ENCODE measurements at regions not wholly inside any gene's neighbourhood (a gene's known extent, or its start where the extent isn't known, plus 50 kb on each side); places are given as distances from the start of the nearest gene placed in this dataset.

DNA sequence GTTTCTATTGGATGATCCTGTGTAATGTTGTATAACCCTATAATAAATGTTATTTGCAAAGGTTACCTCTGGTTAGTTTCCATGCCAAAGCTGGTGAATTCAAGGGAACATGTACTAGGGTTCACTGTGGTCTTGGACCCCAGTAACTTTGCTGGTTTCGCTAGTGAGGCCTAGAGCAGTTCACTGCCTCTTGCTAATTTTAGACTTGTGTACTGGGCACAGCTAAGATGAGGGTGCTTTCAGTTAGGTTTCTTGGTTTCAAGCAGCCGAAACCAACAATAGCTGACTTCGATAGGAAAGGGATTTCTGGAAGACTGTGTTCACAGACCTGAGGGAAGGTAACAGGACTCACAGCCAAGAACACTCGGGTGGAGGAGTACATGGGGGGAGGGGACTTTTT is 215.5 kb upstream of the BCOR start:
- no peak for DNase-seq (ENCODE audit: low read depth)

- DNase-seq (ENCODE audit: low read depth), result no peak
Observed at GRCh38 chrX:40310447-40310846, 212.7 kb upstream of the BCOR start.

DNA sequence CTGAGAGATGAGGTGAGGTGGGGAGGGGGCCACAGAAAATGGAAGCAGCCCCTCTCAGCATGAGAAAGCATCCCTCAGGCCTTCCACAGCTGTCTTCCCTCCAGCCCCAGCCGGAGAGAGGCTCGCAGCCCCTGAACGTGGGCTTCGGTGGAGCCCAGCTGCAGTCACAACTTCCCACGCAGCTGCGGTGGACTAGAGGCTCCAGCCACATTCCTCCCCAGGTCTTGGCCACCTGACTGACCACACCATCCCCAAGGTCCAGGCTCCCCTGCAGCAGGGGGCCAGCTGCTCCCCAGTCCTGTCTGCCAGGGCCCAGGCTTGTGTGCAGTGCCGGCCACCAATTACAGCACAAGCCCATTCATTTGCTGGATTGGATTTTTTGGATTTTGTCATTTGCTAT is 212.3 kb upstream of the BCOR start:
- no peak for DNase-seq (ENCODE audit: low read depth)

- no peak for DNase-seq (ENCODE audit: low read depth)
Observed at GRCh38 chrX:40307871-40308270, 210.1 kb upstream of the BCOR start.

DNA sequence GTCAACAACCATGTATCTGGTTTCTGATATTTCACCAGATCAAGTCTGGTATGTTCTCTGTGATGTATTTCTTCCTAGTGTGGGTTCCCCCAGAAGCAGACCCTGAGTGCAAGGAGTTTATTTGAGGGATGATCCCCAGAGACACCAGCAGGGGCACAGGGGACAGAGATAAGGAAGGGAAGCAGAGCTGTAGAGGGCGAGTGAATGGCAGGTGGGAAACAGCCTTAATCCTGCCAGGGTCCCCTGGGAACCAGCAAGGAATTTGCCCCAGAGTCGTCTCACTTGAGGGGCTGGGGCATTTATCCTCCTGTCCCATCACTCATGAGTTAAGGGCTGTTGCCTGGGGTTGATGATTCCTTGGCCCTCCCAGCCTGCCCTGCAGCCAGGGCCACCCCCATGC is 206.4 kb upstream of the BCOR start:
- no peak for DNase-seq (ENCODE audit: low read depth)

- DNase-seq (ENCODE audit: low read depth), result no peak
Observed at GRCh38 chrX:40303256-40304077, 205.7 kb upstream of the BCOR start.

DNA sequence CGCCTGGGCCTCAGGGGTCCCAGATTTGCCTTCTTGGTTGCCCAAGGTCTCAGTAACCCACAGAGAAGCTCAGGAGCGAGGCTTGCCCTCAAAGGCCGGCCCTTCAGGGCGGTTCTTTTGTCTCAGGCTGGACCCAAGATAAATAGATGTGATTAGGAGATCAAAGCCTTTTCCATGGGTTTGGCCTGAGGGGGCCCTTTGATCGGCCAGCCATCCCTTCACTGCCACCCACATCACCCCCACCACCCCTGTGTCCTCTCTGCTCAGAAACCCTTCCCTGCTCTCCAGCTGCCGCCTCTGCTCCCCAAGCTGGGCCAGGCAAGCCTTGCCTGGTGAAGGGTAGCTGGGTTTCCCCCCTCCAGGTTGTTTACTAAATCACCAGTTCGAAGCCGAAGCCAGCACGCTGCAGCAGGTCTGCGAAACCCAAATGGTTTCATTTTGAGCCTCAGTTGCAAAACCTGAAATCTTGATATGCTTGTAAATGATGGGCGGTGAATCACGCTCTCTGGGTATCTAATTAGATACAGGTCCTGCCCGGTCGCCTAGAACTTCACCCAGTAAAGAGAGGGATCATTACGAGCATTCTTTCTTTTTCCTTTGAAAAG is 202.6 kb upstream of the BCOR start:
- DNase-seq (ENCODE audit: low read depth), result no peak

DNA sequence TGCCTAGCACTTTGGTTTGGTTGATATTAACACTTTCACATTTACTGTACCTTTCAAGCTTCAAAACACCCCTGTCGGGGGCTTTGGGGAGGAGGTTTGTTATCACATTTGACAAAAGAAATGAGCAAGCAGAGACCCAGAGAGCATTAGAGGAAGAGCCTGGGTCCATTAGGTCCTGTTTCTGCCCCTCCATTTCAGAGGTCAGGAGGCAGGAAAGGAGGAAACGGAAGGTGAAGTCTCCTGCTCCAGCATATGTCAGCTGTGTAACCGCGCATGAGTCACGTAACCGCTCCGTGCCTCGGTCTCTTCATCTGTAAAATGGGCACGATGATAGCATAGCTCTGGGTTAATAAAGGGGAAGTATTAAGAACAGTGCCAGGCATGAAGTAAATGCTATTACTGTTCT is 201.9 kb upstream of the BCOR start:
- DNase-seq (ENCODE audit: low read depth), result no peak

DNA sequence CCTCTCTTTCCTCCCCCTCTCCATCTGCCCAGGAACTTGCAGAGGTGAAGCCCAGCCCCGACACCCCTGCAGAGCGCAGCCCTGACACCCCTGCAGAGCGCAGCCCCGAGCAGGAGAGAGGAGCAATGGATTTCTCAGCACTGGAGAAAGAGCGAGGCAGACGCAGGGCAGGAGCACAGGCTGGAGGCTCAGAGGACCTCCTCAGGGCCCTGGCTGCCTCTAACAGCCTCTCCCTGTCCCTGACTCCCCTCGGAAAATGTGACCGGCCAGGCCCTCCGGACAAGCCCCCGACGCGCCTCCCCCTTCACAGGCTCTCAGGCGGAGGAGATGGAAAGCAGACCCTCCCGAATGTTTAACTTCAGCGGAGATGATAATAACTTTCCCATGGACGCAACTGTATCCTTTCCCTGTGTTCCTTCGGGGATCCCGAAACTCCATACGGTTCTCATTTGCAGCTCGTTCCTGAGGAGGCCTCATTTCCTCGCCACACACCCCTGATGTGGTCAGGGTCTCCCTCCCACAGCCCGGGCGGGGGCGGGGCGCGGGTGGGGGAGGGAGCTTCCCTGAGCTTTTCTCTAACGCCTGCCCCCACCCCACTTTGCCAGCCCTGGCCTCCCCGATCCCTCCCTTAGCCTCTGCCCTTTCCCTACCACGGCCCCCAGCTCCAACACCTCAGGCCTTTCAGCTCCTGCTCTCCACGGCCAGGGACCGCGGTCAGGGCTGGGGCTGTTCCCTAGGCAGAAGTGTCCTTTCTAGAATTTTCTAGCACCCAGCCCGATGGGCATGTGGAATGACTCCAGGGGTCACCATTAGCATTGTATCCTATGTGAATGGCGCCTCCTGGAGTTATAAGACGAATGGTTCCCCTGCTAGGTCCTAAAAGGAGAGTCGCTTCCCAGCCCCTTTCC is 201.1 kb upstream of the BCOR start:
- DNase-seq (ENCODE audit: low read depth), result no peak

- no peak for DNase-seq (ENCODE audit: low read depth)
Observed at GRCh38 chrX:40298069-40298468, 200.3 kb upstream of the BCOR start.

DNA sequence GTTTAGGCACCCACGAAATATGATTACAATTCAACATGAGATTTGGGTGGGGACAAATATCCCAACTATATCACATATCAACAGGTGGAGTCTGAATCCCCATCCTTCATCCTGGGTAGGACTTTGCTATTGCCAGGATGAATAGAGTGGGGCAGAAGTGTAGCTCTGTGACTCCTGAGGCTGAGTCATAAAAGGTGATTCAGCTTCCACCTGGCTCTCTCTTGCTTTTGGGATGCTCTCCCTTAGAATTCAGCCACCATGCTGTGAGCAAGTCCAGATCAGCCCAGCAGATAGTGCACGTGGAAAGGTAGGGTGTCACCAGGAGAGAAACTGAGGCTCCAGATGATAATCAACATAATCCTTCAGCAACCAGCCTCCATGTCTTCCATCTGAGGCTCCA is 193.8 kb upstream of the BCOR start:
- no peak for DNase-seq (ENCODE audit: low read depth)

DNA sequence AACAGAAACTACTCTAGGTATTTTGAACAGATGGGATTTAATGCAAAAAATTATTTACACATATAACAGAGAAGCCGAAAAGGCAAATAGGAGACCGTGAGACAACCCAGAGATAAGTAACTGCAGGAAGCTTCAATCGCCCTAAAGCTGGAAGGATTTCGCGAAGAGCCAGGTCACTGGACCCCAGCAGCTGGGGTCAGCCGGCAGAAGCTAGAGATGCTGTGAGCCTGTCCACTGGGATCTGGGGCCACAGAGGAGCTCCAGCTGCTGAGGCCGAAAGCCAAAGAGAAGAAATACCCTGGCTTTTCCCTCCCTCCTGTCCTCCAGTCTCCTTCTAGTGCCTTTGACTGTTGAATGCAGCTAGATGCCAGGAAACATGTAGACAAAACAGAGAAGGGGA is 192.8 kb upstream of the BCOR start:
- DNase-seq (ENCODE audit: low read depth), result no peak

- DNase-seq (ENCODE audit: low read depth), result no peak
Observed at GRCh38 chrX:40285876-40286275, 188.1 kb upstream of the BCOR start.

DNA sequence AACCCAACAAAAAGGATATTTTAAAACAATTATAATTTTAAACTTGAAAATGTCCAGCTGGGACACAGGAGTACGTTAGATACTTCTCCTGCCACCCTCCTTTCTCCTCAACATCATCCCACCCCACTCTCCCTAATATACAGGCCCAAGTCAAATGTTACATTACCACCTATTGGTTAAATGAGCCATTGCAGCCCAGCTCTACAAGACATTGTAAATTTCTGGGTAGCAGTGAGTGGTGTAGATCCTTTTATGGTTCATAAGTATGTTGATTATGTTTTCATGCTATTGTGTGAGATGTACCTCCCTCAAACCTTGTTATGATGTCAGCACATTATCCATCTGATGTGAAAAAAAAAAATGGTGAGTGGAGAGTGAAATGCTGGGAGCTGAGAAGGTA is 187.1 kb upstream of the BCOR start:
- DNase-seq (ENCODE audit: low read depth), result no peak

DNA sequence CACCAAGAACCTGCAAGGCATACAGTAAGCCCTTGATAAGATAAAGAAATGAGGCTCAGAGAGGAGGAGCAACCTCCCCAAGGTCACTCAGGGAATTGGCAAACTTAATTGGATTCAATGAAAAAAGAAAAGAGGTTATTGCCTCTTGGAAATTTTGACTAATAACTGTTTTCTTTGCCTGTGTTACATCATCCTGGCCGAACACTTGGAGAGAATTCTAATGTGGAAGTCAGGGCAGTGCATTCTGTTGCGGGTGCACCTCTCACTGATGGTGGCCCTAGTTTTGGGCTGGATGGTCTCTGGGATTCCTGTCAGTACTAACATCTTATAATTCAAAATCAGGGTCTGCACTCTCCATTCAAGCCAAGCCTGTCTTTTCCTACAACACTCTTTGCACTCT is 186.2 kb upstream of the BCOR start:
- no peak for DNase-seq (ENCODE audit: low read depth)

GRCh38 chrX:40282946-40283660 is 185.3 kb upstream of the BCOR start:
- no peak for DNase-seq (ENCODE audit: low read depth)

GRCh38 chrX:40282348-40282747 is 184.6 kb upstream of the BCOR start:
- no peak for DNase-seq (ENCODE audit: low read depth)

DNA sequence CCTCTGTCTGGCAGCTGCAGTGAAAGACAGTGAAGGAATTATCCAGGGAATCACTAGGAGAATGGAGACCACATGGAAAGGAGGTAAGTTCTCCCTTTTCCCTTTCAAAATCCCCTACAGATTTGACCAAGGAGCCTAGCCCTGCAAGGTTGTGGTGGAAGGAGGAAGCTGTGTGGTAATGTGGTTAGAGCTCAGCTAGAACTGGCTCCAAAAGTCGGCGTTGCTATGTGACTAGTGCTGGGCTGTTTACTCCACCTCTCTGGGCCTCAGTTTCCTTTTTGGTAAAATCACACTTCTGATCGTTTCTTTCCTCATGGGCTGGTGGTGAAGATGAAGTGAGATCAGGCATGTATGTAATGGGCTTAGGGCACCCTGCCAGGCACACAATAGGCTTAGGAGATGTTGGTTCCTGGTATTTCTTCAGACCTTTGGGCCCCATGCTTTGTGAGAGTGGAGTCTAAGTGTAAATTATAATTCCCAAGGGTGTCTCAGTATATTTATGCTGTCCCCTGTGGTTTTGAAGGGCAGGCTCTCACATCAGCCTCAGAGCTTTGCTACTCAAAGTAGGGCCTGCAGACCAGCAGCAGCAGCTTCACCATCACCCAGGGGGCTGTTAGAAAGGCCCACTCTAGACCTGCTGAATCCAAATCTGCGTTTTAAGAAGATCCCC is 183.7 kb upstream of the BCOR start:
- DNase-seq (ENCODE audit: low read depth), result no peak

GRCh38 chrX:40279762-40280161 is 182.0 kb upstream of the BCOR start:
- DNase-seq (ENCODE audit: low read depth), result no peak

DNA sequence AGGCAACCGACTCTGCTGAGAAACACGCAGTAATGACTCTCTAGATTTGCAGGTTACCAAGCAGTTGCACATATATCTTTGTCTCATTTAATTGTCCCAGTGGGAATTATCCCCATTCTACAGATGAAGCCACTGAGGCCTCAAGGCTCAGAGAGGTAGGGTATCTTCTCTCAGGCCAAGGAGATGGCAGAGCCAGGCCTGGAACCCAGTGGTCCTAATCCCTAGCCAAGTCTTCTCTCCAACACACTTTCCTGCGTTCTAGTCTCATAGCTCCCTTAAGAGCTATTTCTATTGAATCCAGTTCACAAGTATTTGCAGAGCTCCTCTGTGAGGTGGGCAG is 181.3 kb upstream of the BCOR start:
- DNase-seq (ENCODE audit: low read depth), result no peak

GRCh38 chrX:40278340-40279090 is 180.8 kb upstream of the BCOR start:
- no peak for DNase-seq (ENCODE audit: low read depth)
